ENCODE measurements at regions not wholly inside any gene's neighbourhood (a gene's known extent, or its start where the extent isn't known, plus 50 kb on each side); places are given as distances from the start of the nearest gene placed in this dataset.
"Not testable (repeated sequence)": the region's sequence is repeated elsewhere in the genome, so short reads cannot be mapped to it uniquely, and the experiment has no call there.

DNA sequence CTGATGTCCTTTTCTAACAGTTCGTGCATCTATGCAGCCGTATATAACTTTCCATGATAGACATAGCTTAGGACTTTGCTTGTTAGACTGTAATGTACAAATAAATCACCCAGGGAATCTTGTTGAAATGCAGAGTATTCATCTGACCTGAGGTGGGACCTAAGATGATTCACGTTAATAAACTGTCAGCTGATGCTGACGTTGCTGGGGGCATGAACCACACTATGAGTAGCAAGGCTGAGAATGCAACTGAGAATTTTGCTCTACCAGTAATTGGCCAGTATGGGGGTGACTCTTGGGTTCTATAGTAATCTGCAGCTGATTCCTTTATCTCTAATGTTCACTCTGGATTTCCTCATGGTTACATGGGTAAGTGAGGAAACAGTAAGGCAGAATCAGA, 130.1 kb upstream of the MALRD1 start:
- Histone ChIP-seq H3K9me2 (ENCODE audit: insufficient read depth, low read length) (no peaks in the 10 kb centered on the region), H3K79me2 (ENCODE audit: insufficient read depth, low read depth, low read length) (no peaks in the 10 kb centered on the region), H3K36me3 (ENCODE audit: insufficient read depth, low read length) (no peaks in the 10 kb centered on the region), H3K4me2 (ENCODE audit: low read length) (no peak overlapping the region), H3K4me1 (ENCODE audit: insufficient read depth, low read length, poor library complexity, severe bottlenecking) (no peaks in the 10 kb centered on the region), H4K20me1 (ENCODE audit: insufficient read depth, low read length) (no peaks in the 10 kb centered on the region), H3K27ac (ENCODE audit: low read depth, low read length, poor library complexity, severe bottlenecking) (no peak overlapping the region), H3K9me3 (ENCODE audit: low read length) (no peaks in the 10 kb centered on the region), H3K4me3 (ENCODE audit: low read depth, low read length, poor library complexity, severe bottlenecking) (no peak overlapping the region), H2AFZ (ENCODE audit: low read length) (no peak overlapping the region)
- TF ChIP-seq, protein P1, sequence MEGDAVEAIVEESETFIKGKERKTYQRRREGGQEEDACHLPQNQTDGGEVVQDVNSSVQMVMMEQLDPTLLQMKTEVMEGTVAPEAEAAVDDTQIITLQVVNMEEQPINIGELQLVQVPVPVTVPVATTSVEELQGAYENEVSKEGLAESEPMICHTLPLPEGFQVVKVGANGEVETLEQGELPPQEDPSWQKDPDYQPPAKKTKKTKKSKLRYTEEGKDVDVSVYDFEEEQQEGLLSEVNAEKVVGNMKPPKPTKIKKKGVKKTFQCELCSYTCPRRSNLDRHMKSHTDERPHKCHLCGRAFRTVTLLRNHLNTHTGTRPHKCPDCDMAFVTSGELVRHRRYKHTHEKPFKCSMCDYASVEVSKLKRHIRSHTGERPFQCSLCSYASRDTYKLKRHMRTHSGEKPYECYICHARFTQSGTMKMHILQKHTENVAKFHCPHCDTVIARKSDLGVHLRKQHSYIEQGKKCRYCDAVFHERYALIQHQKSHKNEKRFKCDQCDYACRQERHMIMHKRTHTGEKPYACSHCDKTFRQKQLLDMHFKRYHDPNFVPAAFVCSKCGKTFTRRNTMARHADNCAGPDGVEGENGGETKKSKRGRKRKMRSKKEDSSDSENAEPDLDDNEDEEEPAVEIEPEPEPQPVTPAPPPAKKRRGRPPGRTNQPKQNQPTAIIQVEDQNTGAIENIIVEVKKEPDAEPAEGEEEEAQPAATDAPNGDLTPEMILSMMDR (conservative IDR thresholded peaks at IDR 0.05; ENCODE audit: low read length) = no peak
- TF ChIP-seq EZH2phosphoT487 (IDR thresholded peaks at IDR 0.05; ENCODE audit: borderline replicate concordance, low read depth, low read length) = no peak
- ChIA-PET CTCF (ENCODE audit: unreplicated experiment) (no interaction called here), POLR2A (no interaction called here)
- intact Hi-C loops (cut with micrococcal nuclease; ENCODE audit: unreplicated experiment) = no loop called here
- DNase-seq (ENCODE audit: low spot score) = no peak
- no TSS peak for BruUV-seq (replicated peaks)

DNA sequence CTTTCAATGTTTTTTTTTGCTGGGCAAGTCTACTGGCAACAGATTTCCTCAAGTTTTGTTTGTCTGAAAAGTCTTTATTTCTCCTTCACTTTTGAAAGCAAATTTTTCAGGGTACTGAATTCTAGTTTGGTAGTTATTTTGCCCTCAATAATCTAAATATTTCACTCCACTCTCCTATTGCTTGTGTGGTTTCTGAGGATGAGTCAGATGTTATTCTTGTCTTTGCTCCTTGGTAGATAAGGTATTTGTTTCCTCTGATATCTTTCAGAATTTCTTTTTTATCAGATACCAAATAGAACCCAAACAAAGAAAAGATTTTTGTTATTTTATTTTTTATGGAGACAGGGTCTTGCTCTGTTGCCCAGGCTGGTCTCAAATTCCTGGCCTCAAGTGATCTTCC, 99.2 kb upstream of the MALRD1 start:
- Histone ChIP-seq H3K4me3 (ENCODE audit: low read depth, low read length, poor library complexity, severe bottlenecking) (no peak overlapping the region), H4K20me1 (ENCODE audit: insufficient read depth, low read length) (no peaks in the 10 kb centered on the region), H3K9me3 (ENCODE audit: low read length) (no peaks in the 10 kb centered on the region), H3K79me2 (ENCODE audit: insufficient read depth, low read depth, low read length) (no peaks in the 10 kb centered on the region), H3K4me2 (ENCODE audit: low read length) (no peak overlapping the region), H2AFZ (ENCODE audit: low read length) (no peak overlapping the region), H3K27ac (ENCODE audit: low read depth, low read length, poor library complexity, severe bottlenecking) (no peak overlapping the region), H3K4me1 (ENCODE audit: insufficient read depth, low read length, poor library complexity, severe bottlenecking) (no peaks in the 10 kb centered on the region), H3K9me2 (ENCODE audit: insufficient read depth, low read length) (no peaks in the 10 kb centered on the region), H3K36me3 (ENCODE audit: insufficient read depth, low read length) (no peaks in the 10 kb centered on the region)
- POLR2A ChIA-PET = no interaction called here
- intact Hi-C loops (cut with micrococcal nuclease; ENCODE audit: unreplicated experiment) = no loop called here
- no peak for DNase-seq (ENCODE audit: low spot score)
- CTCF ChIA-PET (ENCODE audit: unreplicated experiment) = no interaction called here
- BruUV-seq (replicated peaks) = no TSS peak
- TF ChIP-seq EZH2phosphoT487 (IDR thresholded peaks at IDR 0.05; ENCODE audit: borderline replicate concordance, low read depth, low read length) = no peak
- TF ChIP-seq, protein P1 (conservative IDR thresholded peaks at IDR 0.05; ENCODE audit: low read length) = no peak

DNA sequence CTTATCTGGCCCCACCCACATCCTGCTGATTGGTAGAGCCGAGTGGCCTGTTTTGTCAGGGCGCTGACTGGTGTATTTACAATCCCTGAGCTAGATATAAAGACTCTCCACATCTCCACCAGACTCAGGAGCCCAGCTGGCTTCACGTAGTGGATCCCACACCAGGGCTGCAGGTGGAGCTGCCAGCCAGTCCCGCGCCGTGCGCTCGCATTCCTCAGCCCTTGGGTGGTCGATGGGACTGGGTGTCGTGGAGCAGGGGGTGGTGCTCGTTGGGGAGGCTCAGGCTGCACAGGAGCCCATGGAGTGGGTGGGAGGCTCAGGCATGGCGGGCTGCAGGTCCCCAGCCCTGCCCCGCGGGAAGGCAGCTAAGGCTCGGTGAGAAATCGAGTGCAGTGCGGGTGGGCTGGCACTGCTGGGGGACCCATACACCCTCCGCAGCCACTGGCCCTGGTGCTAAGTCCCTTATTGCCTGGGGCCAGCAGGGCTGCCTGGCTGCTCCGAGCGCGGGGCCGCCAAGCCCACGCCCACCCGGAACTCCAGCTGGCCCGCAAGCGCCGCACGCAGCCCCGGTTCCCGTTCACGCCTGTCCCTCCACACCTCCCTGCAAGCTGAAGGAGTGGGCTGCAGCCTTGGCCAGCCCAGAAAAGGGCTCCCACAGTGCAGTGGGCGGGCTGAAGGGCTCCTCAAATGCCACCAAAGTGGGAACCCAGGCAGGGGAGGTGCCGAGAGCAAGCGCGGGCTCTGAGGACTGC, 97.4 kb upstream of the MALRD1 start:
- H3K9me2 ChIP-seq (ENCODE audit: insufficient read depth, low read length); H3K4me1 ChIP-seq (ENCODE audit: insufficient read depth, low read length, poor library complexity, severe bottlenecking); H3K79me2 ChIP-seq (ENCODE audit: insufficient read depth, low read depth, low read length); DNase-seq (ENCODE audit: low spot score); H3K27ac ChIP-seq (ENCODE audit: low read depth, low read length, poor library complexity, severe bottlenecking); H3K9me3 ChIP-seq (ENCODE audit: low read length); POLR2A ChIA-PET; H3K4me3 ChIP-seq (ENCODE audit: low read depth, low read length, poor library complexity, severe bottlenecking); H2AFZ ChIP-seq (ENCODE audit: low read length); intact Hi-C loops (cut with micrococcal nuclease; ENCODE audit: unreplicated experiment); BruUV-seq (replicated peaks); H3K4me2 ChIP-seq (ENCODE audit: low read length); H3K36me3 ChIP-seq (ENCODE audit: insufficient read depth, low read length); H4K20me1 ChIP-seq (ENCODE audit: insufficient read depth, low read length); CTCF ChIA-PET (ENCODE audit: unreplicated experiment): not testable (repeated sequence)
